Transverse colon (tissue), 3 donors: ENCODE measurements at regions not wholly inside any gene's neighbourhood (a gene's known extent, or its start where the extent isn't known, plus 50 kb on each side); places are given as distances from the start of the nearest gene placed in this dataset.

Experiments
- EP300 ChIP-seq: sonication (generic); formaldehyde crosslinking; IDR thresholded peaks from one replicate; pipeline ENCODE4 v1.6.1; 2017; ENCODE audit warnings: antibody characterized with exemption, low read depth
- POLR2A ChIP-seq: fragments of 450-650 bp; IDR thresholded peaks from one replicate; pipeline ENCODE4 v1.6.1; 2016; ENCODE audit warnings: antibody characterized with exemption, mild to moderate bottlenecking, moderate library complexity
- TF ChIP-seq, protein P1 (sequence below), 5 experiments: fragments of 200-600 bp in 3 of 5; fragments of 450-650 bp in 2 of 5; sonication (generic) in 3 of 5; IDR thresholded peaks; 1 replicate in 2 of 5; 2 replicates in 3 of 5; pipeline ENCODE4 v1.5.1; 2016 to 2017; ENCODE audit warnings: antibody characterized with exemption in 5 of 5, inconsistent platforms in 3 of 5, mild to moderate bottlenecking in 2 of 5, moderate library complexity in 1 of 5

- TF ChIP-seq, protein P1, sequence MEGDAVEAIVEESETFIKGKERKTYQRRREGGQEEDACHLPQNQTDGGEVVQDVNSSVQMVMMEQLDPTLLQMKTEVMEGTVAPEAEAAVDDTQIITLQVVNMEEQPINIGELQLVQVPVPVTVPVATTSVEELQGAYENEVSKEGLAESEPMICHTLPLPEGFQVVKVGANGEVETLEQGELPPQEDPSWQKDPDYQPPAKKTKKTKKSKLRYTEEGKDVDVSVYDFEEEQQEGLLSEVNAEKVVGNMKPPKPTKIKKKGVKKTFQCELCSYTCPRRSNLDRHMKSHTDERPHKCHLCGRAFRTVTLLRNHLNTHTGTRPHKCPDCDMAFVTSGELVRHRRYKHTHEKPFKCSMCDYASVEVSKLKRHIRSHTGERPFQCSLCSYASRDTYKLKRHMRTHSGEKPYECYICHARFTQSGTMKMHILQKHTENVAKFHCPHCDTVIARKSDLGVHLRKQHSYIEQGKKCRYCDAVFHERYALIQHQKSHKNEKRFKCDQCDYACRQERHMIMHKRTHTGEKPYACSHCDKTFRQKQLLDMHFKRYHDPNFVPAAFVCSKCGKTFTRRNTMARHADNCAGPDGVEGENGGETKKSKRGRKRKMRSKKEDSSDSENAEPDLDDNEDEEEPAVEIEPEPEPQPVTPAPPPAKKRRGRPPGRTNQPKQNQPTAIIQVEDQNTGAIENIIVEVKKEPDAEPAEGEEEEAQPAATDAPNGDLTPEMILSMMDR (IDR thresholded peaks at IDR 0.05), result no peak
- TF ChIP-seq POLR2A, result no peak
- no peak for TF ChIP-seq EP300
Observed at GRCh38 chr4:170581322-170581721, 491.6 kb upstream of the AADAT start.
